D341Med (cell line): ENCODE measurements at regions not wholly inside any gene's neighbourhood (a gene's known extent, or its start where the extent isn't known, plus 50 kb on each side); places are given as distances from the start of the nearest gene placed in this dataset.
"Not testable (repeated sequence)": the region's sequence is repeated elsewhere in the genome, so short reads cannot be mapped to it uniquely, and the experiment has no call there.

Experiments
- DNase-seq: peaks from one replicate; pipeline ENCODE4 v3.0.0; 2012; ENCODE audit warnings: low spot score

DNA sequence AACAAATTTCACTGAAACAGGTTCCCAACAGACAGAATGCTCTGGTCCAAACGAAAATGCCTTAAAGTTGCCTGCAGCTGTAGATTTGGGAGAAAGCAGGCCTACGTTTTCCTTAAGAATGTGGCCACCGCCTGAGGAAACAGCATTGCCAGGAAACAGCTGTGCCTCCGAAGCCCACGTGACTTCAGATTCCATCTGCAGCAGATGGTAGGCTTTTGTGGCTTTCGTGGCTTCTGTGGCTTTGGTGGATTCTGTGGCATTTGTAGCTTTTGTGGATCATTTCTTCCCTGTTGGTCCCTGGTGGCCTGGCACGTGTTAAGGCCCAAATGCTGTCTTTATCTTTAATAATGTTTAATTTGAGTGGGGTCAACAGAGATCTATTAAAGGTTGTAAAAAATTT is 222.9 kb downstream of the TTLL2 start:
- DNase-seq = no peak

DNA sequence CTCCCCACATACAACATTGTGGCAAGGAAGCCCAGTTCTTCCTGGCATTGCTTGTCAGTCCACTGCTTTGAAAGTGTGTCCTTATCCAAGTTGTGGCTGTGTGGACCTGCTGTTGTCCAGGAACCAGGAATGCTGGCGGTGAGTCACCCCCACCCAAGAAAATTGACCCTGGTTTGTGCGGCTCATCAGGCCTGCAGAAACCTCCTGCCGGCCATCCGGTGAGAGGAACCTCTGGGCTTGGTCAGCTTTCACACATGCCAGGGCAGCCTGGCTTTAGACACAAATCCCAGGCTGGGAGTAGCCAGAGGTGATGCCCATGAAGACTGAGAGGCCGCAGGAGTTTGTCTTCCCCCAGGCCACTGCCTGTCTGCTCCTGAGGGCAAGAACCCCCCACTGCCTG is 223.6 kb downstream of the TTLL2 start:
- DNase-seq = no peak

DNA sequence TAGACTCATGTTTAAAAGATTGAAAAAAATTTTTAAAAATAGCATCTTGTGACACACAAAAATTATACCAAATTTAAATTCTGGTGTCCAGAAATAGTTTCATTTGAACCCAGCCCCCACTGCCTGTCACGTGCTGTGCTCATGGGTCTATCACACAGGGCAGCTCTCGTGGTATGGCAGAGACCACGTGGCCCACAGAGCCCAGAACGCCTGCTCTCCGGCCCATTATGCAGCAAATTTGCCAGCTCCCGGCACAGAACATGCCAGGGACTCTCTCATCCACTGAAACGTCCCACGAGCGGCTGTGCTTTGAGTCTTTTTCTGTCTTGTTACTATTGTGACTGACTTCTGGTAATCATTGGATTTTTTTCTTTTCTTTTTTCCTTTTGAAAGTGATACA is 224.3 kb downstream of the TTLL2 start:
- no peak for DNase-seq

DNA sequence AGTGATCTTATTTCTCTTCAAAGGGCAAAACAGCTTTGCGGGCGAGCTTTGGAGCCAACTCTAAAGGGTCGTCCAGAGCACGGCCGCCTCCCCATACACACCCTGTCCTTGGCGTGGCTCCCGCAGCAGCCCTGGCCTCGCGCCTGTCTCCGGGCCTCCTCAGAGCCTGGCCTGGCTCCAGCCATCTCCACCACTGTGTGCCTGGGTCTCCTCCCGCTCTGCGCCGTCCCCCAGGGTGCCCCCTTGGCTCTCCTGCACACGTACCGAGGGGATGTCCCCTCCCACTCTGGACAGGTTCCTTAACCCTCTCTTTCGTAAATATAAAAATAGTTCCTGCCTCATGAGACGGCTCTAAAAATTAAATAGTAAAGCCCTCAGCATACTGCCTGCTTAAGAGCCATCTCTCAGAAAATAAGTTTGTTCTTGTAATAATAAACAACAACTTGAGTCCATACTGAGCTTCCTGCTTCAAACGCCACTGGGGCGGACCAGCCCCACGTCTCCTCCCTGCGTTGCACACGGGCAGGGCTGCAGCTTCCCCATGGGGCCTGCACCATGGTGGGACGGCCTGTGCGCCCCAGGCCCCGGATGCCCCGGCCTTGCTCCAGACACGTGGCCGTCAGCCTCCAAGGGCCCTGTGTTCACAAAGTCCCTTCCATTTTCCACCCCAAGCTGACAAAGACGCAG is 226.2 kb downstream of the TTLL2 start:
- DNase-seq = no peak

DNA sequence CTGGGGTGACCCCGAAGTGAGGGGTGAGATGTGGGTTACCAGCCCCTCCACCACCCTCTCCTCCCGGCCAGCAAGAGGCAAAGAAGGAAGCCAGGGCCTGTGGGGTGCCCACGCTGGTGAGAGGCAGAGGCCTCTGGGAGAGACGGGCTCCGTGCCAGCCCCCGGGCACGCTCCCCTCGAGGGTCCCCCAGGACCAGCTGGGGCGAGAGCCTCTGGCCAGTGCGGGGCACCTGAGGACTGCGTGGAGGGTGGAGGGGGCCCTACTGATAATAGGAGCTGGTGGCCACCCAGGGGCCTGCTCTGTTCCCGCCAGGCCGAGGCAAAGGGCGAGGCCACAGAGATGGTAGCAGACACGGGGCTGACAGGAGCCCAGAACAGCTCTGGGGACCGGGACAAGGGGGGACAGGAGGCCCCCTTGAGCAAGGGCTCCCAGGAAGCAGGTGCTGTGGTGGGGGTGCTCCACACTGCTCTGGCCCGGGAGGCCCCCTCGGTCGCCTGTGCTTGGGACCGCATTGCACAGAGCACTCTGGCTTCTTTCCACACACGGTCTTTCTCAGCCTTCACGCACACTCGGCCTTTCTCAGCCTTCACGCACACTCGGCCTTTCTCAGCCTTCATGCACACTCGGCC is 226.9 kb downstream of the TTLL2 start:
- DNase-seq = no peak

DNA sequence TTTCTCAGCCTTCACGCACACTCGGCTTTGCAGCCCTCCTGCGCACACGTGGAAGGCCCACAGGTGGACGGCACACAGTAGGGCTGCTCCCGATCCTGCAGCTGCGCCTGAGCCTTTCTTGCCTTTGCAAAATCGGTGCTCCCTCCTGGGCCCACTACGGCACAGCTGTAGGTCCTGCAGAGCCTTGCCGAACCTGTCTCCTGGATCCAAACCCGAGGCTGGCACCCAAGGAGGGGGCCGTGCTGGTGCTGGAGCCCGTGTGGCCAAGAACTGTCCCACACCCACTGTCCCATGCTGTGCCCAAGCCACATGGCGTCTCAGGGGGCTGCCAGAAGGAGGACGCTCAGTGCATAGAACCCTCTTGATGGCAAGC is 227.4 kb downstream of the TTLL2 start:
- no peak for DNase-seq

DNA sequence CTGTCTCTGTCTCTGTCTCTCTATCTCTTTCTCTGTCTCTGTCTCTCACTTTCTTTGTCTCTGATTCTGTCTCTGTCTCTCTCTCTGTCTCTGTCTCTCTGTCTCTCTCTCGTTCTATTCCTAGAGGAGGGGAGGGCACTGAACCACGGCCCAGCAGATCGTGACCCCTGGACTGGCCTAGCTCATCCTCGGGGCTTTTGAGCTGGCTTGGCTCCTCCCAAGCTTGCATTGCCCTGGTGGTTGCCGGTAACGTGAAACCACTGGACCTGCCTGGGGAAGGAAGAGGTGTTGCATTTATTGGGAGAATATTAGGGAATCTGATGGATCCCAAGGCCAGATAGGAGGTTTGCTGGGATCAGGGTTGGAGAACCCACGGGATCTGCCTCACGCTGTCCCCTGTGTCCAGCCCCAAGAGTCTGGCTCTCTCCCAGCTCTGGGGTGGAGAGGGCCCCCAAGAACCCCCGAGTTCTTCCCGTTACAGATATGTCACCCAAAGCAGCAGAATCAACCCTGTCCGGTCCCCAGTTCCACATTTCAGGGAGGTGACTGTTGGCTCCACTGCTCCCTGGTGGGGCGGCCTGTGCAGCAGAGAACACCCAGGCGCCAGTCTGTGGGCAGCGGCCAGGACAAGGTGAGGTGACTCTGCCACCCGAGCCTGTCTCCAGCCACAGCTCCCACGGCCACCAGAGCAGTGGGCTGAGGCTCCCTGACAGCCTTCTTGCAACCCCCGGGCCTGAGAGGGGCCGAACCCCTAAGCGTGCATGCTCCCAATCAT is 228.3 kb downstream of the TTLL2 start:
- no peak for DNase-seq

DNA sequence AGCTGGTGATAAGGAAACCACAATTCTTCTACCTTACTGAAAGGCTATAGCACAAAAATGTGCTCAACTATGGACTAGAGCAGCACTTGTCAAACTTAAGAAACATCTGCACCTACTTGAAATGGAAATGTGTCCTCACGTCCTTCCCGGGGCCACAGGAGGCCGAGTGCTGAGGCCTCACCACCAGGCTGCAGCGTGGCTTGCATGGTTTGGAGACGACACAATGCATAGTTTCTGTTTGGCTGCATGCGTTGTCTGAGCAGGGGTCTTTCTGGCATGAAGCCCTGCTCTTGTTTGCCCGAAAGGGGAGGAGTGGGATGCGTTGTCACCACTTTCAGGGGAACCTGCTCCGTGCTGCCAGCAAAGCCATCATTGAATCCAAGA is 228.8 kb downstream of the TTLL2 start:
- no peak for DNase-seq

DNA sequence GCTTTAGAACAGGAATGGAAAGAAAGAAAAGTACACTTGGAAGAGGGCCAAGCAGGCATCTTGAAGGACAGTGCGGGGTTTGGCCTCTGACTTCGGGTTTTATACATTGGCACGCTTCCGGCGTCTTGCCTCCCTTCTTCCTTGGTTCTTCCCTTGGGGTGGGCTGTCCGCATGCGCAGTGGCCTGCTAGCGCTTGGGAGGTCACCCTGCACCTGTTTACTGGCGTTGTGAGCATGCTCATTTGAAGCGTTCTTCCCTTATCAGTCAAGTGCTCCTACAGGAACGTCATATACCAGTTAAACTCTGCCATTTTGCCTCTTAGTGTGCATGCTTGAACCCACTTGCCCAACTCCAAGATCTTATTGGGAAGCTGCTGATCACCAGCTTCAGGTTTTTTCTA is 230.0 kb downstream of the TTLL2 start:
- DNase-seq = no peak

DNA sequence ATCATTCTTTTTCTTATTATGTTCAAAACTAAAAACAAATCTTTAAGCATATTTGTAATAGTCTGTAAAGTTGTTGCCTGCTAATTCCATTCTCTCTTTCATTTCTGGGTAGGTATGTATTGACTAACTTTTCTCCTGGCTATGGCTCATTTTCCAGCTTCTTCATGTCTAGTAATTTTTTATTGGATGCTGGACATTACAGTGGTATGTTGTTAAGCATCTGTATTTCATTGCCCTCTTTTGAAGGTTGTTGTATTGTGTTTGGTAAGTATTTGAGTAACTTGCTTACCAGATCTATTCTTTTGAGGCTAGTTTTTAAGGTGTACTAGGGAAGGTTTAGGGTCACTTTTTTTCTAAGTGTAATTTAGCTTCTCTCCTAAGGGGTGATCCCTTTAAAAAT is 230.9 kb downstream of the TTLL2 start:
- DNase-seq = no peak

DNA sequence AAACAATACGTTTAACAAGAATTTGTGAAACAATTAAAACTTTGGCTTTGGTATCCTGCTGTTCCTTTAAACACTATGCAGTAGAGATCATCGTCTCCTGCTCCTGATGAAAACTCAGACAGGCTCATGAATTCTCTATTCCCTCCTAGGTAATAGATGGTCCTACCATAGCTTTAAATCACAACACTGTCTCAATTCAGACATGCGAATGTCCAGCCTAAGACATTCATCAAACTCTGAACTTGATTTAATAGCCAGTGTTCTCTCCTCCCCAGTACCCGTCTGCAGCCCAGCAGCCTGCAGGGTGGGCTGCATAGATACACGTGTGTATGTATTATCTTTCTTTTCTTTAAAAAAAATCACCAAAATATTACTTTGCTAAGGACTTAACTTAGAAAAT is 232.8 kb downstream of the TTLL2 start:
- no peak for DNase-seq

DNA sequence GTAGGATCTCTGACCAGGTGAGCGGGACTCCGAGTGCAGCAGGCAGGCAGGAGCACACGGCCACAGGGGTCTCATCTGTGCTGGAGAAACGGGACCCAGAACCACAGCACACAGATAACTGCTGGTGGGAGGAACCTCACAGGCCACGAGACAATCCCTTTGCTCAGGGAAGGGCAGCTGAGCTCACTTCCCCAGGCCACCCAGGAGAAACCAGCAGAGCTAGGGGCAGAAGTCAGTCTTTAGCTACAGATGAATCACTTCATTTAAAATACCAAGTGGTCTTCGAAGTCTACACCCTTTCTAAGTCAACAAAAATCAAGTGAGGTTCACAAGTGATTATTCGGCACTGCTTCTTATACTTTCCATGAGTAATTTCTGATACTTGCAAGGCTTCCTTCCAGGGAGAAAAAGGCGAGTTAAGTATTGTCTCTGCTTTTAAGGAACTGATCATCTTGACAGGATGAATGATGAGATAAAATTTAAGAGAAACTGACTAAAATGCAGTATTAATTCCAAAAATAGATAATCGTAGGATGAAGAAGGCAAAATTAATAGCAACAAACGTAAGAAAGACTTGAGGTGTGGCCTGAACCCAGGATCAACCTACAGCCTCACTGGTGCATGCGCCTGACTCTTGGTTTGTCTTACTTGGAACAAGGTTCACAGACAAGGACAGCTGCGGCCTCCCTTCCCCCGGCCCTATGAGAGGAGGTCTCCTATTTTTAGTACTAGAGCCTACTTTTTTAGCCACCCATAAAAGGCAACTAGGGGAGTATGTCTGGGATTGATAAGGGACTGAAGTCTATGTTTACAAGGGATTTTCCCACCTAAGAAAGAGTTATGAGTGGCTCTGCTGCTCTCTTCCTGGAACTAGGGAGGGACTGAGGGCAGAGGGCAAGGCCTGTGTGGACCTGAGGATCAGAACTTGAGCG is 233.6 kb downstream of the TTLL2 start:
- no peak for DNase-seq

DNA sequence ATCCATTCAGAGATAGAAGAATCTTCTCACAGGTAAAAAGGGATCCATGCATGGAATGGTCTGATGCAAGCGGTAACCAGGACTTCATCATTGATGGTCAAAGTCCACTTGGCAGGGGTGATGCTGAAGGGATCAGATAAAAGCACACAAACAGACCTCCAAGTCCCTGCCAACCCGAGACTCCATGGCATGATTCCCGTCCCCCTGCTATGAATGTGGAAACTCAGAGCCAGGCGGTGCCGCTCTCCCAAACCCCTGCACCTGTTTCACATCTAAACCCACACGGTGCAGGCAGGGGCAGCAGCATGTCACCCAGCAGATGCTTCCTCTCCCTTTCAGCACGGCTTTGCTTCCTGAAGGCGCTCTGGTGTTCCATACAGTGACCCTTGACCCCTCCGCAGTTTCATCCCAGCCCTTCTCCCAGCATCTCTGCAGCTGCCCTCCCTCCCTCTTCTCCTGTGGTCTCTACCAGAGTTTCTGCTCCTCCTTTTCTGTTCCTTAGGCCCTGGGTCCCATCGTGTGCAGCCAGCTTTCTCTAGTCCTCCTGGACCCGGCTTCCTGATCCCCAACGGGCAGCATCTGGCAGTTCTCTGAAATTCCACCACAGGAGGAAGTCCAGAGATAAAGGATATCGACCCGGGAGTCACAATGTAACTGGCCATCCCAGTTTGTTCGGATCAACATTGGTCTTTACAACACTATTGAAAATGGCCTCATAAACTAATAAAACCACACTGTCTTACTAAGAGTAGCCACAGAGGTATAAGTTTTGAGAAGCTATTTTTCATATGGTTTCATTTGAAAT is 235.0 kb downstream of the TTLL2 start:
- DNase-seq = no peak

DNA sequence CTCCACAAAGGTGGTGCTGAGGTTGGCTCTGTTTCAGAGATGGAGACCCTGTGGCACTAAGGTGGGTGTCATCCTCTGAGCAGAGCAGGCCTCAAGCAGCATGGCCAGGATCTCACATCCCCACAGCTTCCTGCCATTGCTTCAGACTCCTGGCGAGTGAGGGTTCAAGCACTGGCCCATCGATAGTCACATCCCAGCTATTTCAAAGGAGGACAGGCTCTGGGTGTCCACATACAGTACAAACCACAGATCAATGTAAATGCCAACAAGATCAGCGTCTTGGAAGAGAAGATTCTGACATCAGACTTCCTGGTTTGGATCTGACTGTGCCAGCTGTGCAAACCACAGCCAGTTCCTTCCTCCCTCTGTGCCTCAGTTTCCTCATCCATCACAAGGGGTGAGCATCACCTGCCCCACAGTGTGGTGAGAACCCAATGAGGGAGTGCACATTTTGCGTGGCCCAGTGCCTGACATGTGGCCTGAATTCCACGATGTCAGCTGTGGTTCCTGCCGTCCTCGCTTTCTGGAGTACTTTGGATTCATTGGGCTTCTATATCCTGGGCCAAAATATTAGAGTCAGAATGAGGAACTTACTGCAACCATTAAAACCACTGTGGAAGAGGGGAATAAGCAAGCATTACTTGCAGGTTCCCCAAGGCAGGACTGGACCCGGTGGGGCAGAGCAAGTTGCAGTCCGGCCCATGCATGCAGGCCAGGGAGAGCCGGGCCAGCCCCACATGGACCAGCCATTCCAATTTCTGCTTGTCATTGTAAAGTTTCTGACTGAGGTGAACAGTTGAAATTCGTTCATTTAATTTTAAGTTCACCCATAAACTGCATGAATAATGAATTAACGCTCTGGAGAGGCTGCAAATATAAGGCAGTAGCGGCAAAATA is 236.0 kb downstream of the TTLL2 start:
- DNase-seq = no peak

DNA sequence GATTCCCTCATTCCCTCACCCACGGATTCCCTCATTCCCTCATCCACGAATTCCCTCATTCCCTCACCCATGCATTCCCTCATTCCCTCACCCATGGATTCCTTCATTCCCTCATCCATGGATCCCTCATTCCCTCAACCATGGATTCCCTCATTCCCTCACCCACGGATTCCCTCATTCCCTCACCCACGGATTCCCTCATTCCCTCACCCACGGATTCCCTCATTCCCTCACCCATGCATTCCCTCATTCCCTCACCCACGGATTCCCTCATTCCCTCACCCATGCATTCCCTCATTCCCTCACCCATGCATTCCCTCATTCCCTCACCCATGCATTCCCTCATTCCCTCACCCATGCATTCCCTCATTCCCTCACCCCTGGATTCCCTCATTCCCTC is 238.0 kb downstream of the TTLL2 start:
- DNase-seq = not testable (repeated sequence)

DNA sequence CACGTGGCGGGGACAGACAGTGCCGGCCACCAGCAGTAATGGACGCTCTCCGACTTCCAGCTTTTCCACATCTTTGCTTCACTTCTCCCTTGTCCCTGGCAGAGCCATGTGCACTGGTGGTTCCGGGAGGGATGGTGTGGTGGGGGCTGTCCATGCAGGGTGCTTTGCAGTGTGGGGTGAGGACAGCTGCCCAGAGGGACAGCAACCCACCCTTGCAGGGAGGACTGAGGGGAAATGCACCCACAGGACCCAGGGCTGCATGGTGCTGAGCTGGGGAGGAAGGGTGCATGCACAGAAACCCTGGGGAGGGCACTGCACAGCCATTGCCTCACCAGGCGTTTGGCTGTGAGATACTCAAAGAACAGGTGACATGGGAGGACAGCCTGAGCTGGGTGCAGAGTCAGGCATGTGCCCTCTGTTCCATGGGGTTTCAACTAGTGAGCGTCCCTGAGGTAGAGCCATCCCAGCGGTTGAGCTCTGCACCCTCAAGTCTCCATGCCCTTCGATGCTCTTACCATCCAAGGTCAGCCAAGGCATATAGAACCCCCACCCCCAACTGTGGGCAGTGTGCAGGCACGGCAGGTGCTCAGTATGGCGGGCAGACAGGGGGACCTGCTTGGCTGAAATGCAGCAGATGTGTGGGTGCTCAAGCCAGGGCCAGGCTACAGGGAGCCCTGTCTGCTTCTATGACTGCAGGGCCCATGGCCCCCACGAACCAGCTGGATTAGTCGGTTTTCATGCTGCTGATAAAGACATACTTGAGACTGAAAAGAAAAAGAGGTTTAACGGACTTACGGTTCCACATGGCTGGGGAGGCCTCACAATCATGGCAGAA is 239.7 kb downstream of the TTLL2 start:
- DNase-seq = peak; percentile 4

DNA sequence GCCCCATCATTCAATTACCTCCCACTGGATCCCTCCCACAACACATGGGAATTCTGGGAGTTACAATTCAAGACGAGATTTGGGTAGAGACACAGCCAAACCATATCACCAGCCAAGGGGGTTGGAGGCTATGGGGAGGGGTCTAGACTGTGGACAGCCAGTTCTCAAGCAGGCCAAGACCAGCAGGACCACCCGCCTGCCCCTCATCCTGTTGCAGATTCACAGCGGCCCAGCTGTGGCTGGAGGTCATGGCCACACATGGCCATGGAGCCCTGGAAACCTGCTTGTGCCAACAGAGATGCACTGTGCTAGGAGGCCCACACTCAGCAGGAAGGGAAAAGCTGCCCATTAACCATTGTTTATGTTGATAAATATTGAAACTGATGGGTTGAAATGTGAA is 240.5 kb downstream of the TTLL2 start:
- peak; percentile 3 for DNase-seq

DNA sequence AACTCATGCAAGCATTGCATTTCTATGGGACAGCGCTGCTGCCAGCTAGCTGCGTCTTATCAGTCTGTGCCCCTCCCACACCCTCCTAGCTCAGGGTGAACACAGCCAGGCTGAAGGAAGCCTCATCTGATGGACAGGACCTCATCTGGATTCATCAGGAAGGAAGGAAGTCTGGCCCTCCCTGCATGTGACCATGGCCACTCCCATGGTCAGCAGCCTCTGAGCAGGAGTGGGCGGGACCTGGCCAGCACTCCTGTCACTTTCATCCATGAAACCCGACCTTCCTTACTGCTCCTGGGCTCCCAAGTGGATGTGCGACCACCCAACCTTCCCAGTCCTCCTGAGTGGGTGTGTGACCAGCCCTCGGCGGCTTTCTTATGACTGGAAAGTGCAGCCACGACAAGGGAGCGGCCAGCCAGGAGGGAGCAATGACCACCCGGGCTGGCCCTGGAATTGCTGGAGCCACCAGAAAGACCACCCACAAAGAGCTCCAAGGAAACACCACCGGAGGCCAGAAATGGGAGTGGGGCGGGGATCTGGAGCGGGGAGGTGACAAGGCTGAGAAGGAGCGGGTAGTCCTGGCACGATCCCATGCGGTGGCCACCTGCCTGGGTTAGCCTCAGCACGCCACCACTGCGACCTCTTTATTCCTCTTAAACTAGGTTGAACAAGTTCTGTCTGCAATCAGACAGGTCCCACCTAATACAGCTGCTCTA is 241.2 kb downstream of the TTLL2 start:
- DNase-seq = peak; percentile 12

DNA sequence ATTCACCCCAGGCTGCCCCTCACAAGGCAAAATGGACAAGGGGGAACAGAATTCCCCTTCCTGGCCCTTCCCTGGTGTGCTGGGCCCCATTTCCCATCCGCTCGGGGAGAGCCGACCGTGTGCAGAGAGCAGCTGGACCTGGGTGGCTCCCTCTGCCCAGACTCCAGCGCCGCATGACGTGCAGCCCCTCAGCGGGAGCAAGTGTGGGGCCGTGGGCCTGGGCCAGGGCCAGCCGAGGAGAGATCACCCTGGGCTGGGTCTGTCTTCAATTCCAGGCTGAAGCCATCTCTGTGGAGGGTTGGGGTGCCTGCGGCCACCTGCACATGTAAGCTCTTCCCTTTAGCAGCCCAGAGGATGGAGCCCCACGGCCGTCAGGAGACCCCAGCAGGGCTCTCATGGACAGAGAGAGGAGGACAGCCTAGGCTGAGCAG is 241.8 kb downstream of the TTLL2 start:
- peak; percentile 15 for DNase-seq
